ENCODE measurements at regions not wholly inside any gene's neighbourhood (a gene's known extent, or its start where the extent isn't known, plus 50 kb on each side); places are given as distances from the start of the nearest gene placed in this dataset.

DNA sequence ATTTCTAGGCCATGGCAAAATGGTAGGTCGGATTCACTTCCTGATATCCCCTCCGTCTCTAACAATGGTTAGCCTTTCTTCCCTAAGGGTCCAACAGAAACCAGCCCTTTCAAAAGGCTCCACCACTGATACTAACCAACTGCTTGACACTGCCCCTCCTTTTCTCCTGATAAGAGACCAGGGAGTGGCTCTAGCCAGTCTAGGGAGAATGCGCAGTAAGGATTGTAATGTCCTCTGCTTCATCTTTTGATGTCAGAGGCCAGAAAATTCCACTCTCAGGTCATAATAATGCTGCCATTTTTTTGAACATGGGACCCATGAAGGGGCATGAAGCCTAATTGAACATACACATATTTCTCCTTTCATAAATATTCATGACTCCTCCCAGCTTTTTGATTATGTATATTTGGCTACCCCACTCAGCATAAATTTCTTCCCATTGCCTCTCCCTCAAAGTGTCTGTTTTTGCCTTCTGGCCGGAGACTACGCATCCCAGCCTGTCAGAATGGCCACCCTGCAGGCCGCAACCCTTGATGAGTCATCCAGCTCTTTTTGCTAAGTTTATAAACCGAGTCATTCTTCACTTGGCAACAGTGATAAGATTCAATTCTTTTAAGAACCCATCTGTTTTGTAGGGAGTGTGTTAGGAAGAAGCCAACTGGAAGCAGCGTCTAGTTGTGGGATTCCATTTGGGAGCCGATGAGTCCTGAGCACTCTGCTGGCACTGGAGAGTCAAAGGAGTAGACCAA is 189.0 kb upstream of the MCTP2 start:
- no peak for DNase-seq (ENCODE audit: extremely low spot score)
- POLR2A ChIA-PET, result no interaction called here
- CTCF ChIA-PET, result no interaction called here
- TF ChIP-seq, protein P1, sequence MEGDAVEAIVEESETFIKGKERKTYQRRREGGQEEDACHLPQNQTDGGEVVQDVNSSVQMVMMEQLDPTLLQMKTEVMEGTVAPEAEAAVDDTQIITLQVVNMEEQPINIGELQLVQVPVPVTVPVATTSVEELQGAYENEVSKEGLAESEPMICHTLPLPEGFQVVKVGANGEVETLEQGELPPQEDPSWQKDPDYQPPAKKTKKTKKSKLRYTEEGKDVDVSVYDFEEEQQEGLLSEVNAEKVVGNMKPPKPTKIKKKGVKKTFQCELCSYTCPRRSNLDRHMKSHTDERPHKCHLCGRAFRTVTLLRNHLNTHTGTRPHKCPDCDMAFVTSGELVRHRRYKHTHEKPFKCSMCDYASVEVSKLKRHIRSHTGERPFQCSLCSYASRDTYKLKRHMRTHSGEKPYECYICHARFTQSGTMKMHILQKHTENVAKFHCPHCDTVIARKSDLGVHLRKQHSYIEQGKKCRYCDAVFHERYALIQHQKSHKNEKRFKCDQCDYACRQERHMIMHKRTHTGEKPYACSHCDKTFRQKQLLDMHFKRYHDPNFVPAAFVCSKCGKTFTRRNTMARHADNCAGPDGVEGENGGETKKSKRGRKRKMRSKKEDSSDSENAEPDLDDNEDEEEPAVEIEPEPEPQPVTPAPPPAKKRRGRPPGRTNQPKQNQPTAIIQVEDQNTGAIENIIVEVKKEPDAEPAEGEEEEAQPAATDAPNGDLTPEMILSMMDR (IDR thresholded peaks at IDR 0.05; ENCODE audit: control extremely low read depth, extremely low read depth, low read depth, missing control alignments), result no peak

DNA sequence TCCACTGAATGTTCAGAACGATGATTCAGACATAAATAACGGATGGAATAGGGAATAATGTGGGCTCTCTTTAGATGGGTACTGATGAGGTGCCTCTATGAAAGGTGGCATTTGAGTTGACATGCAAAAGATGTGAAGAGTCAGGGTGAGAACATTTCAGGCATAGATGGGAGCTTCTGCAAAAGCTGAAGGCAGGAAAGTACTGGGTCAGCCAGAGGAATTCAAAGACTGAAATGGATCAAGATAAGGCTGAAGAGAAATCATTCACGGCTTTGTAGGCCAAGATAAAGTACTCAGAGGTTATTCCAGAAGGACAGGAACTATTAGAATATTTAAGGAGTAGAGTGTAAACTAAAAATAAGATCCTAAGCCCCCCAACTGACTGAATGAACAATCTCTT is 189.6 kb upstream of the MCTP2 start:
- CTCF ChIA-PET, result no interaction called here
- no peak for DNase-seq (ENCODE audit: extremely low spot score)
- TF ChIP-seq, protein P1 (IDR thresholded peaks at IDR 0.05; ENCODE audit: control extremely low read depth, extremely low read depth, low read depth, missing control alignments), result no peak
- POLR2A ChIA-PET, result no interaction called here

DNA sequence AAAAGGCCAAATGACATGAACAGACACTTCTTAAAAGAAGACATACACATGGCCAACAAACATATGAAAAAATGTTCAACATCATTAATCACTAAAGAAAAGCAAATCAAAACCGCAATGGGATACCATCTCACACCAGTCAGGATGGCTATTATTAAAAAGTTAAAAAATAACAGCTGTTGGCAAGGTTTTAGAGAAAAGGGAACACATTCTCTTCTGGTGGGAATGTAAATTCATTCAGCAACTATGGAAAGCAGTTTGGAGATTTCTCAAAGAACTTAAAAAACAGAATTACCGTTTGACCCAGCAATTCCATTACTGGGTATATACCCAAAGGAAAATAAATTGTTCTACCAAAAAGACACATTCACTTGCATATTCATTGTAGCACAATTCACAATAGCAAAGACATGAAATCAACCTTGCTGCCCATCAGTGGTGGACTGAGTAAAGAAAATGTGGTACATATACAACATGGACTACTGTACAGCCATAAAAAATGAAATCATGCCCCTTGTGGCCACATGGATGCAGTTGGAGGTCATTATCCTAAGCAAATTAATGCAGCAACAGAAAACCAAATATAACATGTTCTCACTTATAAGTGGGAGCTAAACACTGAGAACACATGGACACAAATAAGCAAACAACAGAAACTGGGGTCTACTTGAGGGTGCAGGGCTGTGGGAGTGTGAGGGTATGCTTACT is 190.7 kb upstream of the MCTP2 start:
- ChIA-PET POLR2A (no interaction called here), CTCF (no interaction called here)
- no peak for DNase-seq (ENCODE audit: extremely low spot score)
- TF ChIP-seq, protein P1 (IDR thresholded peaks at IDR 0.05; ENCODE audit: control extremely low read depth, extremely low read depth, low read depth, missing control alignments), result no peak

DNA sequence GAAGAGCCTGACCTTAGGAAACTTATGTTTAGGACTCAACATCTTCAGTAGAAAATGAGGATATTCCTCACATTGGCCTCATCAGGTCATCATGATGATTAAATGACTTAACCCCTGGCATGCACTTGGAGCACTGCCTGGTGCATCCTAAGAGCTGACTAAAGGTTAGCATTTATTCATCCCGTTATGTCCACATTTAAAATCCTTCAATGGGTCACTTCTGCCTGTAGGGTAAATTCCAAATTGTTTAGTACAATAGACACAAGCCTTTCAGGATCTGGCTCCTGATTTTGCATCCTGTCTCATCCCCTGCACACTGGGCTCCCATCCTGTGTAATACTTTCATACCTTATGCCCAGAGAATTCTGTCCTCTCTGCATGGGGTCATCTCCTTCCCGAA is 195.2 kb upstream of the MCTP2 start:
- TF ChIP-seq, protein P1 (IDR thresholded peaks at IDR 0.05; ENCODE audit: control extremely low read depth, extremely low read depth, low read depth, missing control alignments), result no peak
- POLR2A ChIA-PET, result no interaction called here
- CTCF ChIA-PET, result interaction anchor here (0.6 to 1.7 kb wide), 5 partner anchors 10 to 32 kb away, joined by 3 to 4 read pairs (median 3); no protein-coding TSS in a partner anchor
- no peak for DNase-seq (ENCODE audit: extremely low spot score)

DNA sequence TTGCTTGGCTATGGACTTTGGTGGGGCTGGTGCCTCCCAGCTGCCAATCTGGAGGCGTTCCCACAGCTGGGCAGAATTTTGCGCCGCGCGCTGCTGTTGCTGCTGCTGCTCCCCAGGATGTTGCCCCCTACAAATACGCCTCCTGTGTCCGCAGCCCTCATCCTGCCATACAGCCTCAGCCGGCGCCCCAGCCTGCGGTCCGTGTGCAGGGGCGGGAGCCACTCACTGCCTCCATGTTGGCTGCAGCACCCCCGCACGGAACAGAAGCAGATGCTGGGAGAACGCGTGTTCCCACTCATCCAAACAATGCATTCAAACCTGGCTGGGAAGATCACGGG is 197.7 kb upstream of the MCTP2 start:
- POLR2A ChIA-PET, result no interaction called here
- CTCF ChIA-PET, result no interaction called here
- no peak for DNase-seq (ENCODE audit: extremely low spot score)
- TF ChIP-seq, protein P1 (IDR thresholded peaks at IDR 0.05; ENCODE audit: control extremely low read depth, extremely low read depth, low read depth, missing control alignments), result no peak

DNA sequence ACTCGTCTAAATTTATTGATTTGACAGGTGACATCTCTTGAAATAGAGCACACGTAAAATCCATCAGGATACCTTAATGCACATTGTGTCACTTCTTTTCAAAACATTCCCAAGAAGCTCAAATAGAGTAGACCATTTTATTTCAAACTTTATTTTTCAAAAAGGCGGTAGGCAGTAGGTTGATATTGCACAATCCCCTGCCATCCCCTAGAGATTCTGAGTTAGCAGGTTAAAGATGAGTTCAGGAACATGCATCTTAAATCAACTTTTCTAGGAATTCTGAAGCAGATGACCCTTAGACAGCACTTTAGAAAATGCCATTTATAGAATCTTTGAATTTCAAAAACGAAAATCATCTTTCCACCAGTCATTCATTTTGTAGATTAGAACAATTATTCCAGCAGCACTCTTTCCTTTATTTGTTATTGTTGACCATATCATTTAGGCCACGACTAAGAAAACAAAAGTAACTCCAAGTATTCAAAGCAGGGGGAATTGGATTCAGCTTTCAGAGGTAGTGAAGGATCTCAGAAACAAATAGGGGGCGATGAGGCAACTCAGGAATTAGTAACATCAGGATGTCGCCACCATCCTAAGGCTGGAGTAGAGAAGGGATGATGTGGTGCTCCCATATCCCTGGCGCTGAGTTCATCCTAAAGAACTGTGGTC is 198.2 kb upstream of the MCTP2 start:
- ChIA-PET POLR2A (no interaction called here), CTCF (no interaction called here)
- DNase-seq (ENCODE audit: extremely low spot score), result no peak
- TF ChIP-seq, protein P1 (IDR thresholded peaks at IDR 0.05; ENCODE audit: control extremely low read depth, extremely low read depth, low read depth, missing control alignments), result no peak

Data from GM10248 (cell line).